ENCODE measurements at regions not wholly inside any gene's neighbourhood (a gene's known extent, or its start where the extent isn't known, plus 50 kb on each side); places are given as distances from the start of the nearest gene placed in this dataset.

GRCh38 chr2:67312871-67313270 is 84.3 kb upstream of the ETAA1 start:
- H3K4me2 ChIP-seq (ENCODE audit: insufficient read depth, insufficient read length, low read length) = no peak overlapping the region
- no peaks in the 10 kb centered on the region for H4K20me1 ChIP-seq (ENCODE audit: control insufficient read depth, insufficient read depth, insufficient read length)
- no peak overlapping the region for H2BK12ac ChIP-seq (ENCODE audit: insufficient read length, low read depth, low read length)
- H3K27ac ChIP-seq (ENCODE audit: insufficient read length, low read depth, low read length) = no peak overlapping the region
- no peak overlapping the region for H4K5ac ChIP-seq (ENCODE audit: insufficient read length, low read depth, low read length)
- no peak overlapping the region for H2AK5ac ChIP-seq (ENCODE audit: insufficient read length, low read length)
- H3K23me2 ChIP-seq (ENCODE audit: insufficient read length, low read depth, low read length, poor library complexity, severe bottlenecking) = no peaks in the 10 kb centered on the region
- H3K27me3 ChIP-seq (ENCODE audit: insufficient read depth, low read length) = no peaks in the 10 kb centered on the region
- no peaks in the 10 kb centered on the region for H3K9me3 Mint-ChIP-seq
- H2BK5ac ChIP-seq (ENCODE audit: insufficient read length, low read length) = no peak overlapping the region
- no CpG with 5 or more reads among the region's 1 CpG for WGBS (ENCODE audit: extremely low coverage, insufficient read length, low lambda C conversion rate)
- H3K56ac ChIP-seq (ENCODE audit: insufficient read length, low read depth, low read length) = no peak overlapping the region
- H3K9ac ChIP-seq (ENCODE audit: extremely low read depth, insufficient read length, low read length) = no peak overlapping the region
- no peak overlapping the region for H3T11ph ChIP-seq (ENCODE audit: low read length)
- H2AFZ ChIP-seq (ENCODE audit: low read length) = no peak overlapping the region
- TF ChIP-seq, protein P1, sequence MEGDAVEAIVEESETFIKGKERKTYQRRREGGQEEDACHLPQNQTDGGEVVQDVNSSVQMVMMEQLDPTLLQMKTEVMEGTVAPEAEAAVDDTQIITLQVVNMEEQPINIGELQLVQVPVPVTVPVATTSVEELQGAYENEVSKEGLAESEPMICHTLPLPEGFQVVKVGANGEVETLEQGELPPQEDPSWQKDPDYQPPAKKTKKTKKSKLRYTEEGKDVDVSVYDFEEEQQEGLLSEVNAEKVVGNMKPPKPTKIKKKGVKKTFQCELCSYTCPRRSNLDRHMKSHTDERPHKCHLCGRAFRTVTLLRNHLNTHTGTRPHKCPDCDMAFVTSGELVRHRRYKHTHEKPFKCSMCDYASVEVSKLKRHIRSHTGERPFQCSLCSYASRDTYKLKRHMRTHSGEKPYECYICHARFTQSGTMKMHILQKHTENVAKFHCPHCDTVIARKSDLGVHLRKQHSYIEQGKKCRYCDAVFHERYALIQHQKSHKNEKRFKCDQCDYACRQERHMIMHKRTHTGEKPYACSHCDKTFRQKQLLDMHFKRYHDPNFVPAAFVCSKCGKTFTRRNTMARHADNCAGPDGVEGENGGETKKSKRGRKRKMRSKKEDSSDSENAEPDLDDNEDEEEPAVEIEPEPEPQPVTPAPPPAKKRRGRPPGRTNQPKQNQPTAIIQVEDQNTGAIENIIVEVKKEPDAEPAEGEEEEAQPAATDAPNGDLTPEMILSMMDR (conservative IDR thresholded peaks at IDR 0.05) = no peak
- H3K27me3 Mint-ChIP-seq (ENCODE audit: low read depth) = no peaks in the 10 kb centered on the region
- no peak overlapping the region for H3K27ac Mint-ChIP-seq
- no peak overlapping the region for H2BK20ac ChIP-seq (ENCODE audit: low read depth, low read length, poor library complexity, severe bottlenecking)
- no peak overlapping the region for H3K18ac ChIP-seq (ENCODE audit: insufficient read length, low read depth, low read length)
- H3K4me1 ChIP-seq (ENCODE audit: insufficient read depth, low read length) = no peaks in the 10 kb centered on the region; the same call in 1 of the 2 replicates
- H3K4ac ChIP-seq (ENCODE audit: low read depth, low read length) = no peak overlapping the region
- H3K79me1 ChIP-seq (ENCODE audit: insufficient read depth, low read depth, low read length, poor library complexity, severe bottlenecking) = no peaks in the 10 kb centered on the region
- H3K4me1 Mint-ChIP-seq = peaks cover 3% of the 10 kb centered on the region in 2 experiments; a peak in 2 of 4 replicates
- no peaks in the 10 kb centered on the region for H3K9me3 ChIP-seq (ENCODE audit: control insufficient read depth, low read depth, low read length)
- no peak overlapping the region for H3K14ac ChIP-seq (ENCODE audit: insufficient read depth, low read length)
- no peak overlapping the region for H3K23ac ChIP-seq (ENCODE audit: insufficient read length, low read depth, low read length)
- no peaks in the 10 kb centered on the region for H3K79me2 ChIP-seq (ENCODE audit: insufficient read depth, low read length)
- no peak for DNase-seq
- H2BK15ac ChIP-seq (ENCODE audit: low read depth, low read length) = no peak overlapping the region
- no peaks in the 10 kb centered on the region for H3K36me3 Mint-ChIP-seq (ENCODE audit: insufficient read depth in 1 of 3, low read depth in 3 of 3)
- H3K4me3 Mint-ChIP-seq = no peak overlapping the region
- no peak overlapping the region for H4K91ac ChIP-seq (ENCODE audit: insufficient read length, low read depth, low read length)
- no peak overlapping the region for H2BK120ac ChIP-seq (ENCODE audit: low read depth, low read length, poor library complexity, severe bottlenecking)
- H4K8ac ChIP-seq (replicated peaks; ENCODE audit: insufficient read length, low read depth, low read length) = no peak overlapping the region

All from H9 (cell line).